T47D (cell line): ENCODE measurements at regions not wholly inside any gene's neighbourhood (a gene's known extent, or its start where the extent isn't known, plus 50 kb on each side); places are given as distances from the start of the nearest gene placed in this dataset.
A peak's percentile ranks its signal among the peaks of the same experiment; 100 is the strongest.
"Not testable (repeated sequence)": the region's sequence is repeated elsewhere in the genome, so short reads cannot be mapped to it uniquely, and the experiment has no call there.

Experiments
- DNase-seq, 2 experiments: peaks; one replicate each; pipeline versions ENCODE4 v3.0.0 to v3.0.0-alpha.2; 2011 to 2012; ENCODE audit warnings: low read depth in 1 of 2, low spot score in 1 of 2
- JUND ChIP-seq: IDR thresholded peaks from 2 replicates; pipeline ENCODE4 v1.6.1; 2012; ENCODE audit warnings: low read depth
- in situ Hi-C: cut with HindIII; loops from 2 replicates; pipeline ENCODE4 v1.10.0; 2016; ENCODE audit warnings: low sequenced_read_pairs, low pct_unique_long_range_greater_than_20kb

- no peak for TF ChIP-seq JUND
- no peak for DNase-seq
- in situ Hi-C loops, result no loop called here
Measured at GRCh38 chr16:87144232-87144631, 173.0 kb downstream of the C16orf95 start.

DNA sequence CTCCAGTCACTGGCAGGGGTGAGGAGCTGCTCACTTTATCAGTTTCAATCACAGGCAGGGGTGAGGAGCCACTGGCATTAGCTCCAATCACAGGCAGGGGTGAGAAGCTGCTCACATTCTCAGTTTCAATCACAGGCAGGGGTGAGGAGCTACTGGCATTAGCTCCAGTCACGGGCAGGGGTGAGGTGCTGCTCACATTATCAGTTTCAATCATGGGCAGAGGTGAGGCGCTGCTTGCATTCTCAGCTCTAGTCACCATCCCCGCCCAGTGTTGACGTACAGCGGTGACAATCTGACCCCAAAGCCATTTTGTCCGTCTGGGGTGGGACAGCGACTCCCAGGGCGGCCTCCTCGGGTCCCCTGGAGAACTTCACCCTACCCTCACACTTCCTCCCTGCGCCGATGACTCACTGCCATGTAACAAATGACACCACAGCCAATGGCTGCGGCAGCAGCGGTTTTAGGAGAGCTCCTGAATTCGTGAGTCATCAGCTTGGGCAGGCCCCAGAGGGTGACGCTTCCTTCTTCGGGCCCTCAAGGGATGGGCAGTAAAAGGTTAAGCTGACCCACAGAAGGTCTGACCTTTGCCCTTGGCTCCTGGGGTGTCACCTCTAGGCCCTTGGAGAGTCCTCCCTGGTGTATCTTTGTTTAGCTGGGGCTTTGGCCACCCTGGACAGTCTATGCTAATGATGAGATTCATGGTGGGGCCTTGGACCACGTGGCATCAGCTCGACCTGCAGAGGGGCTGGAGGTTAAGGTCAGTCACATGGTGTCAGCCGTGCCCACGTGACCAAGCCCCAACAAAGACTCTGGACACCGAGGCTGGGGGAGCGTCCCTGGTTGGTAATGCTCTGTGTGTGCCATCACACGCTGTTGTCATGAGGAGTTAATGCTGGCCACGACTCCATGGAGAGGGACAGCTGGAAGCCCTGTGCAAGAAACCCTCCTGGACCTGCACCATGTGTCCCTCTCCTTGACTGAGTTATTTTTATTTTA is 171.7 kb downstream of the C16orf95 start:
- TF ChIP-seq JUND, result no peak
- DNase-seq, result no peak
- in situ Hi-C loops, result no loop called here

DNA sequence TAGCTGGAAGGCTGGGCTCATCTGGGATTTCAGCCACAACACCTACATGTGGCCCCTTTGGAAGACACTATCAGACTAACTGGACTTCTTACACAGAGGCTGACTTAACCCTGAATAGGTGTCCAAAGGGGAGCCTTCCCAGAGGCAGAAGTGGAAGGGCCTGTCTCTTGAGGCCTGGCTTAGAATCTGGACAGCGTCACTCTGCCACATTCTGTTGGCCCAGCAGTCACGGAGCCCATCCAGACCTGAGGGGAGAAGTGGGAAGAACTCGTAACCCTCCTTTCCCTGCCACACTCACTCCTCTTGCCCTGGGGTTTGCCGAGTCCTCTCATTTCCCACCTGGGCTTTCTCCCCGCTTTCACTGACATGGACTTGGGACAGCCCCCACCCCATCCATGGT is 170.5 kb downstream of the C16orf95 start:
- in situ Hi-C loops, result no loop called here
- DNase-seq, result no peak
- no peak for TF ChIP-seq JUND

DNA sequence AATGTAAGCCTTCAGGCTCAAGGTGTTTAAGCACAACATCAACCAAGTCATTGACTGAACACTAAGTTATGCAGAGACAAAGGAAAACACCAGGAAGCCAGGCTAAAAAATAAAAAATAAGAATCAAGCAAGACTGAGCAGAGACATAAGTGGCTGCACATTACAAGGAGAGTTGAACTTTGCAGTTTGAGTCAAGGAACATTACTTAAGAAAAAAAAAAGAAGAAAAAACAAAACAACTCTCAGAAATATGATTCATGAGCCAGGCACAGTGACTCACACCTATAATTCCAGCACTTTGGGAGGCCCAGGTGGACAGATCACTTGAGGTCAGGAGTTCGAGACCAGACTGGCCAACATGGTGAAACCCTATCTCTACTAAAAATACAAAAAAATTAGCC is 168.1 kb downstream of the C16orf95 start:
- no peak for TF ChIP-seq JUND
- DNase-seq, result no peak

DNA sequence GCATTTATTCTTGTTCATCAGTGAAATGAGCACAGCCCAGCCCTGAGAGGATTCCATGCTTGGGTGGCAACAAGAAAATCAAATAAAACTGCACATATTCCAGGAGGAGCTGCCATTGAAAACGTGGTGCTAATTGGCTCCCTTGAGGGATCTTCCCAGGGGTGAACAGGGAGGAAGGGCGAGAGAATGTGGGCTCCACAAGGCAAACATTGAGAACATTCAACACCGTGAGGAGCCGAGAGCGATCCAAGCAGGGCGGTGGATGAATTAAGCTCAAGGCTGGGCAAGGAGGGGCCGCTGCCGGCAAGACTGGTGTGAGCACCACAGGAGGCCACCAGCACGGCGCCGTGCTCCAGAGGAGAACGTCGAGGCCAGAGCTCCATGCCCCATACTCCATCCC is 166.9 kb downstream of the C16orf95 start:
- DNase-seq, result no peak
- in situ Hi-C loops, result no loop called here
- no peak for TF ChIP-seq JUND

More for the DNA sequence above, 168.1 kb downstream of the C16orf95 start:
- in situ Hi-C loops, result no loop called here

- in situ Hi-C loops, result no loop called here
- no peak for DNase-seq
- no peak for TF ChIP-seq JUND
Measured at GRCh38 chr16:87150681-87151280, 166.4 kb downstream of the C16orf95 start.

DNA sequence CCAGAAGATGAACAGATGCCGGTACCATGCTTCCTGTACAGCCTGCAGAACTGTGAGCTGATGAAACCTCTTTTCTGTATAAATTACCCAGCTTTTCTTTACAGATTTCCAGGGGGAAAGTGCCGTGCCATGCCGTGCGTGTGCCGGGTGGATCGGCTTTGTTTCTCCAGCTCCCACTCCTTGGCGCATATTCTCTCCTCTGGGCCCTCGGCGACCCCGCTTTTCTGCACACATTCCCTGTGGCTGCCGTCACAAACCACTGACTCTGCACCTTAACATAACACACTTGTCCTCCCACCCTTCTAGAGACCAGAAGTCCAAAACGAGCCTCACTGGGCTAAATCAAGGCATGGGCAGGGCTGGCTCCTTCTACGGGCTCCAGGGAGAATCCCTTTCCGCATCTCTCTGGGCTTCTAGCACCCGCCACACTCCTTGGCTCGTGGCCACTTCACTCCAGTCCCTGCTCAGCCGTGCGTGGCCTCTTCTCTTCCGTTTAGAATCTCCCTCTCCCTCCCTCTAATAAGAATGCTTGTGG is 164.9 kb downstream of the C16orf95 start:
- in situ Hi-C loops, result no loop called here
- no peak for TF ChIP-seq JUND

GRCh38 chr16:87153326-87153725 is 163.9 kb downstream of the C16orf95 start:
- no peak for DNase-seq
- TF ChIP-seq JUND, result no peak
- in situ Hi-C loops, result no loop called here

More for the DNA sequence above, 164.9 kb downstream of the C16orf95 start:
- no peak for DNase-seq

GRCh38 chr16:87155315-87155714 is 161.9 kb downstream of the C16orf95 start:
- DNase-seq, in situ Hi-C loops: not testable (repeated sequence)

GRCh38 chr16:87156195-87156594 is 161.0 kb downstream of the C16orf95 start:
- TF ChIP-seq JUND, result no peak
- in situ Hi-C loops, result no loop called here
- no peak for DNase-seq

- TF ChIP-seq JUND, result no peak
- peak in 1 of 2 experiments; percentile 43 for DNase-seq
- in situ Hi-C loops, result no loop called here
Measured at GRCh38 chr16:87160234-87160636, 157.0 kb downstream of the C16orf95 start.

DNA sequence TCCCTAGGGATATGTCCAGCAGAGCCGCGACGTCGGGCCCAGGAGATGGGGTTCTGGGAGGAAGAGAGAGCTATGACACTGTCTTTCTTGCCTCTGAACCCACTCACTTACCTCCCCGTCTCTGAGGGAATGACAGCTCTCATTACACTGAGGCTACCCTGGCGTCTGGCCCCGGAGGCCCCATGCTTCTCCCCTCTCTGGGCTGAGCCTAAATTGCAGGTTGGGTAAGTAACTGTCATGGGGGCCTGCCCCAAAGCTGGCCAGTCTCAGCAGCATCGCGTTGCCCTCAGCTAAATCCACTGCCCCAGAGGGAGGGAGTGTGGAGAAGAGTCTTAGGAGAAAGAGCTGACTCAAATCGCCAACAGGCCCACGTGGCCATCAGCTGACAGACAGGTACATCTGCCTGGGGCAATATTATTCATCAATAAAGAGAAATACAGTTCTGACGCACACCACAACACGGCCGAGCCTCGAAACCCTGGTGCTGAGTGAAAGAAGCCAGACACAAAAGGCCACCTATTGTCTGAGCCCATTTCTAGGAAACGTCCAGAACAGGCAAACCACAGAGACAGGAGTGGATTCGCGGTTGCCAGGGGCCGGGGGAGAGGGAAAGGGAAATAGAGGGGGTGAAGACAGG is 156.4 kb downstream of the C16orf95 start:
- in situ Hi-C loops, result no loop called here
- TF ChIP-seq JUND, result no peak
- no peak for DNase-seq

DNA sequence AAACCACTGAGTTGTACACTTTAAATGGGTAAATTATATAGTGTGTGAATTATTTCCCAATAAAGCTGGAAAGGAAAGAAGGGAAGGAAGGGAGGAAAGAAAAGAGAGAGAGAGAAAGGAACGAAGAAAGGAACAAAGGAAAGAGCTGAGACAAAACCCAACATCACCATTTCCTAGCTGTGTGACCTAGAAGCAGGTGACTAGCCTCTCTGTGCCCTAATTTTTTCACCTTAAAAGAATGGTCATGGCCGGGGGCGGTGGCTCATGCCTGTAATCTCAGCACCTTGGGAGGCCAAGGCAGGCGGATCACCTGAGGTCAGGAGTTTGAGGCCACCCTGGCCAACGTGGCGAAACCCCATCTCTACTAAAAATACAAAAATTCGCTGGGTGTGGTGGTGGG is 155.8 kb downstream of the C16orf95 start:
- DNase-seq, in situ Hi-C loops: not testable (repeated sequence)
